DND-41 (cell line): ENCODE measurements at regions not wholly inside any gene's neighbourhood (a gene's known extent, or its start where the extent isn't known, plus 50 kb on each side); places are given as distances from the start of the nearest gene placed in this dataset.

Experiments
- ATAC-seq: fragments of 200-7000 bp; cut with Tn5 transposase; 3 replicates; pipeline ENCODE4 v1.9.1; 2021; ENCODE audit warnings: low read depth; ENCODE audit not compliant: insufficient read depth
- DNase-seq: peaks from one replicate; pipeline ENCODE4 v3.0.0-alpha.2; 2020
- H2AFZ ChIP-seq: 2 replicates; pipeline ENCODE4 v1.6.0; 2012; ENCODE audit warnings: low read depth, low read length
- H3K27ac ChIP-seq: 2 replicates; pipeline ENCODE4 v1.5.1; 2012; ENCODE audit warnings: low read length, inconsistent platforms
- H3K27me3 ChIP-seq: fragments of 200-600 bp; sonication (generic); 2 replicates; pipeline ENCODE4 v1.6.0; 2012; ENCODE audit warnings: low read length, mild to moderate bottlenecking, inconsistent platforms; ENCODE audit not compliant: insufficient read depth, poor library complexity
- H3K36me3 ChIP-seq: 2 replicates; pipeline ENCODE4 v1.5.1; 2012; ENCODE audit warnings: low read length, inconsistent platforms; ENCODE audit not compliant: insufficient read depth
- H3K4me1 ChIP-seq: 2 replicates; pipeline ENCODE4 v1.5.1; 2012; ENCODE audit warnings: mild to moderate bottlenecking, low read length; ENCODE audit not compliant: insufficient read depth
- H3K4me2 ChIP-seq: 2 replicates; pipeline ENCODE4 v1.6.0; 2012; ENCODE audit warnings: mild to moderate bottlenecking, moderate library complexity, low read length, inconsistent platforms; ENCODE audit not compliant: insufficient read depth
- H3K4me3 ChIP-seq, 2 experiments: fragments of 200-600 bp in 1 of 2; shearing (Covaris generic) in 1 of 2; 2 replicates each; pipeline ENCODE4 v1.5.1; 2012 to 2016; ENCODE audit warnings: inconsistent platforms in 2 of 2, low read length in 2 of 2, mild to moderate bottlenecking in 2 of 2, low read depth in 1 of 2, moderate library complexity in 1 of 2
- H3K79me2 ChIP-seq: 2 replicates; pipeline ENCODE4 v1.6.0; 2012; ENCODE audit warnings: low read length, inconsistent platforms; ENCODE audit not compliant: insufficient read depth
- H3K9ac ChIP-seq: 2 replicates; pipeline ENCODE4 v1.6.0; 2012; ENCODE audit warnings: low read depth, mild to moderate bottlenecking, inconsistent platforms, low read length, moderate library complexity
- H3K9me3 ChIP-seq: 2 replicates; pipeline ENCODE4 v1.5.1; 2012; ENCODE audit warnings: low read length, moderate library complexity, mild to moderate bottlenecking, inconsistent platforms; ENCODE audit not compliant: insufficient read depth, severe bottlenecking
- H4K20me1 ChIP-seq: 2 replicates; pipeline ENCODE4 v1.6.0; 2012; ENCODE audit warnings: low read length; ENCODE audit not compliant: insufficient read depth
- EZH2 ChIP-seq: IDR thresholded peaks from 3 replicates; pipeline ENCODE4 v1.6.1; 2012; ENCODE audit warnings: borderline replicate concordance, low read depth, mild to moderate bottlenecking, moderate library complexity, low read length, inconsistent platforms; ENCODE audit not compliant: severe bottlenecking
- TF ChIP-seq, protein P1 (sequence below): IDR thresholded peaks from 2 replicates; pipeline ENCODE4 v1.5.1; 2012; ENCODE audit warnings: borderline replicate concordance, low read length, moderate library complexity, mild to moderate bottlenecking; ENCODE audit not compliant: poor library complexity, severe bottlenecking; ENCODE audit errors: extremely low read depth

- no peak for DNase-seq
- H4K20me1 ChIP-seq = no peaks in the 10 kb centered on the region
- H3K4me3 ChIP-seq = no peak overlapping the region
- ATAC-seq = no peak
- H2AFZ ChIP-seq = no peak overlapping the region
- H3K9ac ChIP-seq = no peak overlapping the region
- TF ChIP-seq, protein P1, sequence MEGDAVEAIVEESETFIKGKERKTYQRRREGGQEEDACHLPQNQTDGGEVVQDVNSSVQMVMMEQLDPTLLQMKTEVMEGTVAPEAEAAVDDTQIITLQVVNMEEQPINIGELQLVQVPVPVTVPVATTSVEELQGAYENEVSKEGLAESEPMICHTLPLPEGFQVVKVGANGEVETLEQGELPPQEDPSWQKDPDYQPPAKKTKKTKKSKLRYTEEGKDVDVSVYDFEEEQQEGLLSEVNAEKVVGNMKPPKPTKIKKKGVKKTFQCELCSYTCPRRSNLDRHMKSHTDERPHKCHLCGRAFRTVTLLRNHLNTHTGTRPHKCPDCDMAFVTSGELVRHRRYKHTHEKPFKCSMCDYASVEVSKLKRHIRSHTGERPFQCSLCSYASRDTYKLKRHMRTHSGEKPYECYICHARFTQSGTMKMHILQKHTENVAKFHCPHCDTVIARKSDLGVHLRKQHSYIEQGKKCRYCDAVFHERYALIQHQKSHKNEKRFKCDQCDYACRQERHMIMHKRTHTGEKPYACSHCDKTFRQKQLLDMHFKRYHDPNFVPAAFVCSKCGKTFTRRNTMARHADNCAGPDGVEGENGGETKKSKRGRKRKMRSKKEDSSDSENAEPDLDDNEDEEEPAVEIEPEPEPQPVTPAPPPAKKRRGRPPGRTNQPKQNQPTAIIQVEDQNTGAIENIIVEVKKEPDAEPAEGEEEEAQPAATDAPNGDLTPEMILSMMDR = no peak
- no peaks in the 10 kb centered on the region for H3K36me3 ChIP-seq
- no peaks in the 10 kb centered on the region for H3K4me1 ChIP-seq
- H3K27me3 ChIP-seq = no peaks in the 10 kb centered on the region
- H3K9me3 ChIP-seq = no peaks in the 10 kb centered on the region
- no peaks in the 10 kb centered on the region for H3K79me2 ChIP-seq
- H3K4me2 ChIP-seq = no peak overlapping the region
- no peak overlapping the region for H3K27ac ChIP-seq
Measured at GRCh38 chr20:25750765-25751696, 54.4 kb upstream of the ZNF337 start.

DNA sequence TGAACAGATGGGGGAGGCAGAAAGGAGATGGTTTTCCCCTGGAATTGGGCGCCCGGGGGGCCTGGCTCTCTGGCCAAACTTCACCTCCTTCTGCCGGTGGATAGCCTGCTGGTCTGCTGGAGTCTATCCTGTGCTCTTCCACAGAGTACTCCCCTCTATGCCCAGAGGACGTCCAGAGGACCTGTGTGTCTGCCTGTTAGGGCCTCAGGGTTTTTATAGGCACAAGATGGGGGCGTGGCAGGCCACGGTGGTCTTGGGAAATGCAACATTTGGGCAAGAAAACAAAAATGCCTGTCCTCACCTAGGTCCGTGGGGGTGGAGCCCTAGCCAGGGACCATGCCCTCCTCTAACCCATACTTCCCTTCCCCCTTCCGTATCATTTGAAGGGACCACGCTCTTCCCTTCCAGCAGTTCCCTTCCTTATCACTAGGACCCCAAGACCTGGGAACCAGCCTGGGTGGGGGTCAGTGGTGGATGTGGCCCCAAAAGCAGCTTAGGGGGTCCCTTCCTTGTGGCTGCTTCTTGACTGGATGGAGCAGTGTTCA is 53.6 kb upstream of the ZNF337 start:
- DNase-seq (no peak), ATAC-seq (no peak)
- no peak overlapping the region for H2AFZ ChIP-seq
- no peaks in the 10 kb centered on the region for H3K4me1 ChIP-seq
- no peak overlapping the region for H3K4me3 ChIP-seq
- H3K79me2 ChIP-seq = no peaks in the 10 kb centered on the region
- no peak overlapping the region for H3K4me2 ChIP-seq
- no peak overlapping the region for H3K27ac ChIP-seq
- no peaks in the 10 kb centered on the region for H4K20me1 ChIP-seq
- TF ChIP-seq, protein P1 = no peak
- TF ChIP-seq EZH2 = no peak
- H3K9me3 ChIP-seq = no peaks in the 10 kb centered on the region
- no peaks in the 10 kb centered on the region for H3K36me3 ChIP-seq
- H3K9ac ChIP-seq = no peak overlapping the region
- H3K27me3 ChIP-seq = no peaks in the 10 kb centered on the region

- Histone ChIP-seq H3K27ac (no peak overlapping the region), H4K20me1 (peaks cover 2% of the 10 kb centered on the region; the same call in 1 of the 2 replicates), H3K4me2 (no peak overlapping the region), H3K9ac (no peak overlapping the region), H3K36me3 (no peaks in the 10 kb centered on the region), H3K79me2 (no peaks in the 10 kb centered on the region), H3K27me3 (no peaks in the 10 kb centered on the region), H3K4me3 (no peak overlapping the region), H3K4me1 (no peaks in the 10 kb centered on the region), H3K9me3 (no peaks in the 10 kb centered on the region), H2AFZ (no peak overlapping the region)
- ATAC-seq (no peak), DNase-seq (no peak)
- TF ChIP-seq, protein P1 = no peak
- no peak for TF ChIP-seq EZH2
Measured at GRCh38 chr20:25749649-25750048, 53.0 kb upstream of the ZNF337 start.
